DMS153 treated with DMSO at 0.1 percent for 48 hours (cell line): ENCODE measurements at regions not wholly inside any gene's neighbourhood (a gene's known extent, or its start where the extent isn't known, plus 50 kb on each side); places are given as distances from the start of the nearest gene placed in this dataset.
"Not testable (repeated sequence)": the region's sequence is repeated elsewhere in the genome, so short reads cannot be mapped to it uniquely, and the experiment has no call there.

Experiments
- DNase-seq: peaks from one replicate; lab custom pipeline; 2025; ENCODE audit not compliant: unreplicated experiment; lab: John Stamatoyannopoulos, UW

- DNase-seq: peak; percentile 67
Observed at GRCh38 chr1:79259390-79260336, 253.1 kb upstream of the ADGRL4 start.

- peak; percentile 31 for DNase-seq
Observed at GRCh38 chr1:79255421-79255820, 248.9 kb upstream of the ADGRL4 start.

GRCh38 chr1:79252598-79252997, 246.1 kb upstream of the ADGRL4 start:
- no peak for DNase-seq

DNA sequence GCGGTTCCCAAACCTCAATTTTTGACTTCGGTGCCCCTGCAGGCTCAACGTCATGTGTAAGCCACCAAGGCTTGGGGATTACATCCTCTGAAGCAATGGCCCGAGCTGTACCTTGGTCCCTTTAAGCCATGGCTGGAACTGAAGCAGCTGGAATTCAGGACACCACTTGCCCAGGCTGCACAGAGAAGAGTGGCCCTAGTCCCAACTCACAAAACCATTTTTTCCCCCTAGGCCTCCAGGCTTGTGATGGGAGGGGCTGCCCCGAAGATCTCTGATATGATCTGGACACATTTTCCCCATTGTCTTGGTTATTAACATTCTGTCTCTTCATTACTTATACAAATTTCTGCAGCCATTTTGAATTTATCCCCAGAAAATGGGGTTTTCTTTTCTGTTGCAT, 233.3 kb upstream of the ADGRL4 start:
- DNase-seq: no peak

- no peak for DNase-seq
Observed at GRCh38 chr1:79235301-79236002, 228.9 kb upstream of the ADGRL4 start.

GRCh38 chr1:79232818-79233217, 226.3 kb upstream of the ADGRL4 start:
- DNase-seq: no peak

DNA sequence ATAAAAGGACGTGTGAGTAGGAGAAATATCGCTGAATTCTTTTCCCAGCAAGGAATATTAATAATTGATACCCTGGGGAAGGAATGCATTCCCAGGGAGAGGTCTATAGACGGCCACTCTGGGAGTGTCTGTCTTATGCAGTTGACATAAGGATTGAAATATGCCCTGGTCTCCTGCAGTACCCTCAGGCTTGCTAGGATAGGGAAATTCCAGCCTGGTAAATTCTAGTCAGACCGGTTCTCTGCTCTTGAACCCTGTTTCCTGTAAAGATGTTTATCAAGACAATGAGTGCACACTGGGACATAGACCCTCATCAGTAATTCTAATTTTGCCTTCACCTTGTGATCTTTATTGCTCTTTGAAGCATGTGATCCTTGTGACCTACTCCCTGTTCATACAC, 224.2 kb upstream of the ADGRL4 start:
- DNase-seq: not testable (repeated sequence)

GRCh38 chr1:79226963-79227362, 220.4 kb upstream of the ADGRL4 start:
- DNase-seq: no peak

DNA sequence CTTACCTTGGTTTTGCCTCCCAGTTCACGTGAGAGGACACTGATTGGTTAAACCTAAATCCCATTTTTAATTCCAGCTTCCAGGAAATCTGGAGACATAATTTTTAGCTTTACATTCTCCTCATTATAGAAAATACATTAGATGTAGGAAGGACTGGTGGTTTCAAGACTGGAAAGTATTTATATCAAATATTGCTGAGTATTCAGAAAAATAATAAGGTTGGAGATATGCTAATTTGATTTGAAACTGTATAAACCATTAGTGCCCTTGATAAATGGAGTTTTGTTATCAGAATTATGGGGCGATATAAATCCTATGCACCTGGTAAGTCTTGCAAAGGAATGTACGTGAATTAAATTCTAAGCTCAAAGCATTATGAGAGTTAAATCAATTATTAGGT, 218.0 kb upstream of the ADGRL4 start:
- DNase-seq: no peak

DNA sequence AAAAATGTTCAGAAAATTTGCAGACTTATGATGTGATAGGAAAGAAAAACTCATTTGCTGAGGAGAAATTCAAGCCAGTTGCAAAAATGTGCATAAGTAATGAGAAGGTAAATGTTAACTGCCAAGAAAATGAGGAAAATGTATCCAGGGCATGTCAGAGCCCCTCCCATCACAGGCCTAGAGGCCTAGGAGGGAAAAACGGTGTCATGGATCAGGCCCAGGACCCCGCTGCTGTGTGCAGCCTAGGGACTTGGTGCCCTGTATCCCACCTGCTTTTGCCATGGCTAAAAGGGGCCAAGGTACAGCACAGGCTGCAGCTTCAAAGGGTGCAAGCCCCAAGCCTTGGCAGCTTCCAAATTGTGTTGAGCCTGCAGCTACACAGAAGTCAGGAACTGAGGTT, 214.0 kb upstream of the ADGRL4 start:
- no peak for DNase-seq

- no peak for DNase-seq
Observed at GRCh38 chr1:79215311-79215710, 208.8 kb upstream of the ADGRL4 start.

DNA sequence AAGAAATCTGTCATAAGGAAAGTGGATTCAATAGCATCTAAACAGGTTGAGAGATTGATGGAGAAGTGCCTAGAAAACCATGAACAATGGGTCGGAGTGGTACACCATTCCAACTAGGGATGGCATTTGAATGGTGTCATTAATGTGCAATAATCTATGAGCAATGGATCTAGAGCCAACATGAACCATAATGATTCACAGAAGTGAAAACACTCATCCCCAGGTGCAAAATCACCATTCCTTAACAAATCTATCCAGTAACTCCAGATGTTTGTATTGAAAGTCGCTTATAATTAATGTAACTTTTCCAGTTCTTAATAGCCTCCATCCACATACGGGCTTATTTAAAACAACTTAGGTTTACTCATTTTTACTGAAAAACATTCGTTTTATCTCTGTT, 201.3 kb upstream of the ADGRL4 start:
- DNase-seq: no peak

GRCh38 chr1:79207331-79207730, 200.8 kb upstream of the ADGRL4 start:
- DNase-seq: no peak

GRCh38 chr1:79204779-79205479, 198.4 kb upstream of the ADGRL4 start:
- DNase-seq: no peak

GRCh38 chr1:79198832-79199231, 192.3 kb upstream of the ADGRL4 start:
- no peak for DNase-seq

GRCh38 chr1:79197421-79197820, 190.9 kb upstream of the ADGRL4 start:
- DNase-seq: no peak

DNA sequence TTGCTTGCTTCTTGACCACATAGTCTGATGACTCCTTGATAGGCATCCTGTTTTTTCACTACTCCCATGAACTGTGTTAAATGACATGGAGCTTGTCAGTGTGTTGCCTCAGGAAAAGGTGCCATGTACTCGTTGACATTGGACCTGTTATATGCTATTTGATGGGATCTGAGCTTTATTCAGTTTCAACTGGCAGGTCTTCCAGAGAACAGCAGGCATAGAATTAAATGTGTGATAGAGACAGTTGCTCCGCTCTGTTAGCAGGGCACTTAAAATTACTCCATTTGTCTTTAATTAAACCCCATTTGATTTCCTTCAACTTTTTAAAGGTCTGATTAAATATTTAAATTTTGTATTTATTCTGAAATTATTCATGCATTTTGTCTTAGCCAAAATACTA, 189.7 kb upstream of the ADGRL4 start:
- no peak for DNase-seq

- DNase-seq: no peak
Observed at GRCh38 chr1:79193211-79194079, 186.9 kb upstream of the ADGRL4 start.

DNA sequence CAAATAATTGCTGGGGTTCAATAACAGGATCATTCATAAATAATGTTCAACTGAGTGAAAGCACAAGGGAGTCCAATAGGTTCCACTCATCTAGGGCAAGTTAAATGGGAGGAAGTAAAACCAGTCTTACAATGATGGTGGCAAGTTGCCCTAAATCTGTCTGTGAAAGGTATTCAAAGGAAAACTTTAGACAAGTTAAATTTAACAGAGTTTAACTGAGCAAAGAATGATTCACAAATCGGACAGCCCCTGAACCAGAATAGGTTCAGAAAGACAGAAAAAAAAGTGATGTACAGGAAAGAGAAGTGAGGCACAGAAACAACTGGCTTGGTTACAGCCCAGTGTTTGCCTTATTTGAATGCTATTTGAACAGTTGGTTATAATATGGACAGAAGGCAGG, 183.5 kb upstream of the ADGRL4 start:
- no peak for DNase-seq

DNA sequence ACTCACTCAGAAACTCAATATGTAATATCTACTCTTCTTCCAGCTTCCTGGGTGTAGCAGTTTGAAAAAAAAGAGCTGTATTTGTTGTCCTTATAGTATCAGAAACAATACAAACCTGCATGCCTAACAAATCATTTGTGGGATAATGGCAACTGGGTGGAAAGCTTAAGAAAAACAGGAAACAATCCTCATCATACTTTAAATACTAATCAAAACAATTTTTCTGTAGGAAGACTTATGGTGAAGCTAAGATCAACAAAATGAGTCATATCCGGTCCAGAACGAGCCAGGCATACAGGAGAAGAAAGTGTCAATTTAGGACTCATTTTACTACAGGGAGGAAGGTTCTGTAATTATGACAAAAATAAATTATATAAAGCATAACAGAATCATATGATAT, 181.8 kb upstream of the ADGRL4 start:
- no peak for DNase-seq

DNA sequence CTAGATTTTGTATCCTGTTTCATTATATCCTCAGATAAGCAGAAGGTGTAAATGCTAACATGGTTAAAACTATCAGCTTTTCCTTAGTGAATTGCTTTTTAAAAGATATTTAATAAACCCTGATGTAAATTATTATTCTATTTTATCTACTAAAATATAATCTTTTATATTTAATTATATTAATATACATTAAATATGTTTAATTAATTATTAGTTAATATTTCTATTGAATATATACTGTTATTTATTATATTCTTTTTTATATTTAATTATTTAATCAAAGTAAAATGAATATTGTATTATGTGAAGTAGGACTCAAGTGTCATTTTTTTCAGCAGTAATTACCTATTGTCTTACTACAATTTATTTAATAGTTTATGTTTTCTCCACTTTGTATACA, 179.7 kb upstream of the ADGRL4 start:
- no peak for DNase-seq
